ENCODE measurements at regions not wholly inside any gene's neighbourhood (a gene's known extent, or its start where the extent isn't known, plus 50 kb on each side); places are given as distances from the start of the nearest gene placed in this dataset.
"Not testable (repeated sequence)": the region's sequence is repeated elsewhere in the genome, so short reads cannot be mapped to it uniquely, and the experiment has no call there.

DNA sequence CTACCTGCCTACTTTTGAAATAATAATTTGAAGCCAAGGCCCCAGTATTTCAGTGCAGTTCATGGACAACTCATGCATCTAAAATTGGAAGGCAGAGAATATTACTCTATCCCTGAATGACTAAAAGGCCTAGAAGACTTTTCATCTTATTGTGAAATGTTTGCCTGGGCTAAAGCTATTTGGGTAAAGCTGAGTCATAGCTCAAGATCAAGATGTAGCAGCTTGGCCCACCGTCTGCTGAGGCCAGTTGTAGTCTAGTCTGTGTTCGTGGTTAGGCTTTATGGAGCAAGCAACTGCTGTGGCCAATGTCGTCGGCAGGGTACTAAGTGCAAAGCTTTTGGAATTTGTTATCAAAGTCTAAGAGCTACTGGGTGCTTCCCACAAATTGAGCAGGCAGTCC lies 929.1 kb downstream of the RAB28 start:
- no peak for DNase-seq

DNA sequence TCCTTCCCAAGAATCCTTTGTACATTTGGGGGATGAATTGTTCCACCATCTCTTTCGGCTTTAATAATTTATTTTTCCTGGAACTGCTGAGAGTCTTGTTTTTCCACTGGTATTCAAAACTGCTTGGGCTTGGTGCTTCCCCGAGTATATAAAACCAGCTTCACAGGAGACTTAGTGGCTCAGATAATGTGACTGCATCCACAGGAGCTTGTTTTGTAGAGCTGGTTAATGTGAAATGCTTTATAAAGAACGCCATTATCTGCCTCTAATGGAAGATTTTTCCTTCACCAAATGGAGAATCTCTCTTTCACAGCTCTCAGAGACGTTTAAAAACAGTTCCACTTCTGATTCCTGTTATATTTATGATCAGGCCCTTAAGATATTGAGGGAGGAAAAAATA lies 935.5 kb downstream of the RAB28 start:
- no peak for DNase-seq

DNA sequence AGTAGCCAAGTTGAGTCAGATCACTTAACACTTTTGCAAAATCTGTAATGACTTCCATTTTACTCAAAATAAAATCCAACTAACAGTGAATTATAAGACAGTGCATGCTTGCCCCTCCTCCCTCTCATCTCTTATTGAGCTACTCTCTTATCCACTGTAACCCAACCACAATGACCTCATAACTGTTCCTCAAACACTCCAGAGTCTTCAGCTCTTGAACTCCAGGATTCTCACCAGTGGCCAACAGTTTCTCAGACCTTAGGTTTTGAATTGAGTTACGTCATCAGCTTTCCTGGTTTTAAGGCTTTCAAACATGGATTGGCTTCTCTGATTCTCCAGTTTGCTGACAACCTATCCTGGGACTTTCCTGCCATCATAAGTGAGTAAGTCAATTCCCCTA lies 938.3 kb downstream of the RAB28 start:
- DNase-seq, result no peak

DNA sequence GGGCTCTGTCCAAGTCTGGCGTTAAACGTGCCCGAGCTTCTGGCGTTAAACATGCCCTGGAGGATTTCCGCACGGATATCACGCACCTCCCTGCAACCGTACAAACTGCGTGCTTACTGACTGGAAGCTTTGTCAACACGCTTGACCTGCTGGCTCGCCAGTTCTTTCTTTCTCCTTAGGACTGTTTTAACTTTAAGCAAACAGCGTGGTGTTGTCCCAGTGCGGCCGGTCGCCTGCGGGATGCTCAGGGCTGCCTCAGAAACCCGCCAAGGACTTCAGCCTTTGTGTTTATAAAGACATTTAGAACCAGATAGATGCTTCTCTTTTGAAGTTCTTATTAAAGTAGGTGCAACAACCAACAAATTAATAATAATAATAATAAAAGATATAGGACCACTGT lies 946.0 kb downstream of the RAB28 start:
- no peak for DNase-seq

DNA sequence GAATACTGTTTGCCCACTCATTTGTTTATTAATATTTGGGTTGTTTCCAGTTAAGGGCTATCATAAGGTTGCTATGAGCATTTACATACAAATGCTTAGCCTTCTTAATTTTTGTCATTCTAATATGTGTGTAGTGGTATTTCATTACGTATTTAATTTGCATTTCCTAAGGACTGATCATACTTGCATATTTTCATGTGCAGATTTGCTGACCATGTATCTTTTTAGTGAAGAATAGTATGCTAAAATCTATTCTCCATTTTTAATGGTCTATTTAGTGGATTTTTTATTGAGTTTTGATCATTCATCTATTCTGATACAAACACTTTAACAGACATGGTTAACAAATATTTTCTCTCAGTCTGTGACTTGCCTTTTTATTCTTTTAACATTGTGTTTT lies 949.5 kb downstream of the RAB28 start:
- DNase-seq, result no peak

DNA sequence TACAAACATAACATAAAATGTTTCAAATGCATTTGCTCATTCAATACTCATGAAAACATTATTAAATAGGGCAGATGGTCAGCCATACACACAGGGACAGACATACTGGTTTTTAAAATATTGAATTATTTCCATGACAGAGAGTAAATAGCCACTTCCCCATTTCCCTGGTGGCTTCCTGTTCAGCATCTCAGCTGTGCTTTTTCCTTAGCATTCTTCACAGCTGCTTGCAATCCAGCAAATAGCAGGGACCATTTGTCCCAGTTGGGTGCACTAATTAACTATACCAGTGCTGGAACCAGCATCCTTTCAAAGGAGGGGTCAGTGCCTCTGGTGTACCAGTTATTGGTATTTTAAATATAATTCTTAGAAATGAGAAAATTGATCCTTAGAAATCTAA lies 964.7 kb downstream of the RAB28 start:
- DNase-seq, result no peak

DNA sequence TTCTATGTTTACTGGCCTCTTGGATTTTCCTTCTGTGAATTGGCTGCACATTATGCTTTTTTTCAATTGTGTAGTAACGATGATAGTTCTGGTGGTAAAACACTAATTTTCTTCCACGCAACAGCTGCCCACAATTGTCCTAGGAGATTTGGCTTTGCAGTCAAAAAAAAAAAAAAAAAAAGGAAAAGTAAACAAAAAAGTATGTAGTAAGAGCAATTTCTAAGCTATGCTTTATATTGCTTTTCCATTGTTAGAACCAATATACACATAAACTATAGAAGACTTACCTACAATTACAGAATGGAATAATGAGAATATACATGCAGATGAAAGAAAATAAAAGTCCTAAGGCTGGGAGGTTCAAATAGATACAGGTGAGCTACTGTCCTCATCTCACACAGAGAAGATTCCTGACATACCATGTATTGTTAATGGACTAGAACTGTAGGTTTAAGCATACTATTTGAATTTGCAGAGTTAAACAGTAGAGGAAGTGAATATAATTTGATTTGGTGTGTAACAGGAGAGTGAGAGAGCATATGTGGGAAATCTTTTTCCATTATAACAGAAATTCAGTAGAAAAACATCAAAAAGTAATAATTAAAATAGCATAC lies 976.2 kb downstream of the RAB28 start:
- DNase-seq, result no peak

DNA sequence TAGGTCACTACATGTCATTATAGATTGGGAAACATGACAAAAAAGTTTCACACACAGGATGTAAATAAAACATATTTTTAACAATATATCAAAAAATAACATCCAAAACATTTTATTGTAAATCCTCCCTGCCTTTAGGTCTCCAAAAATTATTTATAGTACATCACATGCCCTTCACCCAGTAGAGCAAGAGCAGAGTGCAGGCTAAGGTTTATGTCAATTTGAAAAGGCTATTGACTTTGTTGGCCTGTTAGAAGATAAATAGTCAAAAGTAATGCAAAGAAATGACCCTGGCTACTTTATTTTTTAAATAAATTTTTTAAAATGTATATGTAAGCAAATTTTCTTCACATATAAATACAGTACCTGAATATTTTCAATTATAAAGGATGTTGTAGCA lies 983.7 kb downstream of the RAB28 start:
- DNase-seq, result no peak

DNA sequence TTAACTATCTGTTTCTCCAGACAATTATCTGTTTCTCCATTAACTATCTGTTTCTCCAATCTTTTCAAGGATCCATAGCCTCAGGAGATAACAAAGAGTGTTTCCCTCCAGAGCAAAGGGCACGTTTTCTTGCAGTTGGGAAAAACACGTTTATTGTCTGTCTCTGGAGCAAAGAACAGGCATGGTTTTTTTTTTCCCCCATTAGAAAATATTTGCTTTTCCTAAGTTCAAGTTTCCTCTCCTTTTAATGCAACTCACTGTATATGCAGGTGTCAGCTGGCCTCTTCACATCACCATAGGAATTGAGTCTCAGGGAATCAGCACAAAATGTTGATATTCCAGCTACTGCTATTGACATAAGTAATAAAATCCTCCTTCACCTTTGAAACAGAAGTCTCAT lies 984.4 kb downstream of the RAB28 start:
- no peak for DNase-seq

DNA sequence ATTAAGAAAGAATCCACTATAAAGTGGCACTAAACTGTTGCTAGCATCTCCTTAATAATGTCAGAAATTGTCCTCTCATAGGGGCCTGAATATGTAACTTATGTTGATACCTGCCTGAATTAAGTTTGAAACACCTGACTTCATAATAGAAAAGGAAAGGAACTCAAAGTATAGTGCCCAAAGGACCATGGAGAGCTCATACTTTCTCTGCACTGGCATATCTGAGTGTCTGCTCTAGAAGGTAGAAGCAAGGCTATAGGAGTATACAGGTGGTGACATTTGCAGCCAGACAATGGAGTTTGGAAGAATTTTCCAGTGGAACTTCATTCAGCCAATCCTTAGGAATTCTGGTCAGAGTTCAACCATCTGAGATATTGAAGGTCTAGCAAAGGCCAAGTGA lies 988.9 kb downstream of the RAB28 start:
- no peak for DNase-seq

DNA sequence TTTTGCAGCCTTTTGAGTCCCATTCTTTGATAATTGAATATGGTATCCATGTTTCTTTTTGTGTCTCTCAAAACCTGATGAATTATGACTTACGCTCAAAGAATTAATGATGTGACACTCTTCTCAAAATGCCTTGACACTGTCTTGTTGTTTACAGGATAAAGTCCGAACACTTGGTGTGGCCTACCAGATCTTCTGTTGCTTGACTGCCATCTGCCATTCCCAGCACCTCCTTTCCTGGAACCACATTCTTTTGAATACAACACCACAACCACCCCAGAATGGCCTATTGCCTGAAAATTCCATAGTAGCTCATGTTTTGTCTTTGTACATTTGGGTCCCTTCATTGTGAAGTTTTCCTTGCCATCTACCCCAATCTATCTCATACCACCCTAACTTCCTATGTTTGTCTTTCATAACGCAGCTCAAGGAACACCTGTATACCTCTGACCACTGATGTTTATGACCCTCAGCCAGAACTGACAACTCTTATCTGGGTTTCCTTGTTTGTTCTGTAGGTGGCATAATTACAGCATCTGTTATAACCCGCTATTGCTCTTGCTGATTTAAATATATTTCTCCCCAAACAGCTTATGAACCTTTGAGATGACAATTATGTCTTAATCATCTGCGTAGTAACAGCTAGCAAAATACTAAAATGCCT lies 991.3 kb downstream of the RAB28 start:
- DNase-seq, result no peak

DNA sequence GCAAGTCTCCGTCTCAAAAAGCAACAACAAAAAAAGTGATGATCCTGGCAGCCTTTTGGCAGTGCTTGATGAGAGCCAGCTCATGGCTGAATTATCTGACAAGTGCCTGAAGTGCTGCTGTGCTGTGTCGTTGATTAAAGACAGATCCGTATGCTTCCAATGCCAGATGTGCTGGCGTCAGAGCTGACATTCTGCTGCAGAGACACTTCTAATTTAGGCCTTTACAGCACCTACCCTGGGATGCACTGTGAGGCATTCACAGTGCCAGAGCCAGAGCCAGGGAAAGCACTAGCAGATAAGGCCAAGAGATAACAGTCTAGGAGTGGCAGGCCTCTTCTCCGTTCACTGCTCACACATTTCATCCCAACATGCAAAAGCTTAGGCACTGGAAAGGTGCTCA lies 995.5 kb downstream of the RAB28 start:
- no peak for DNase-seq

DNA sequence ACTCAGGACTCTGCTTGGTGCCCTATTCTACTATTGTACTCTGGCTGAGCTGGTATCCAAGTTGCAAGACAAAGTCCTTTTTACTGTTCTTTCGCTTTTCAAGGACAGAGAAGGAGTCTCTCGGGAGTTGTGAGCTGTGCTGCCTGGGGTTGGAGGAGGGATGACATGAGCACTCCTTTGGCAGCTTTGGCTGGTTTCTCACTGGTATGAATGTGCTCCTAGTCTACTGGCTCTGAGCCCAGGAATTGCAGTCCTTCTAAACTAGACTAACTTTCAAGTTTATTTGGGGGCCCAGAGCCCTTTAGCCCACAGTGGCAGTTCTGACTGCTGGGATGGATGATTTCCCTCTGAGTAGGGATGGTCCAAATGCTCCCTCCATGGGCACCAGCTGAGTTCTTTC lies 997.1 kb downstream of the RAB28 start:
- no peak for DNase-seq

DNA sequence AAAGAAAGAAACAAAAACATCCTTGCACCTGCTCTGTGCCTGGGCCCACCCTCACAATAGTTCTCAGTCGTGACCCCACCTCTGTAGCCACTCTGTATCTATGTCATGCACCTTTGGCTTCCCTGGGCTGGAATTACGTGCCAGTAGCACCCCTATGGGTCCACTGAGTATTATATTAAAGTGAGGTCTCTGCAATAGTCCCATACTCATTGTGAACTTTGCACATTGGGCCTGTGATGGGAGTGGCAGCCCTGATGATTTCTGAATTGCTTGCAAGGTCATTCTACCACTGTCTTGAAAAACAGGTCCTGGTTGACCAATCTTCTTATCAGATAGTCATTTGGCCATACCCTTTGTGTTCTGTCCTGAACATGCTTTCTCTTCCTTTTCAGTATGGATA lies 1012.1 kb downstream of the RAB28 start:
- DNase-seq, result no peak

DNA sequence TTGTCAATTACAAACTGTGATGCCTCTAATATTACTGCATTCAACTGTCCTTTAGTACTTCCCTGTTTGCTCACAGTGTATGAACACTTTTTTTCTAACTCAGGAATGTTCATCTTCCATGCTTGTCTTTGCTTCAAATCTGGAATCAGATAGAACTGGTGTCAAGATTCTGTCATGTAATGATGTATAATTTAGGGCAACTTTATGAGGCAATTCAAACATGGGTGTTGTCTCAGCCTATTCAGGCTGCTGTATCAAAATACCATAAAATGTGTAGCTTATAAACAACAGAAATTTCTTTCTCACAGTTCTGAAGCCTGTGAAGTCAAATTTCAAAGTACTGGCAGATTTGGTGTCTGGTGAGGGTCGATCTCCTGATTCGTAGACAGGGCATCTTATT lies 1012.9 kb downstream of the RAB28 start:
- no peak for DNase-seq

DNA sequence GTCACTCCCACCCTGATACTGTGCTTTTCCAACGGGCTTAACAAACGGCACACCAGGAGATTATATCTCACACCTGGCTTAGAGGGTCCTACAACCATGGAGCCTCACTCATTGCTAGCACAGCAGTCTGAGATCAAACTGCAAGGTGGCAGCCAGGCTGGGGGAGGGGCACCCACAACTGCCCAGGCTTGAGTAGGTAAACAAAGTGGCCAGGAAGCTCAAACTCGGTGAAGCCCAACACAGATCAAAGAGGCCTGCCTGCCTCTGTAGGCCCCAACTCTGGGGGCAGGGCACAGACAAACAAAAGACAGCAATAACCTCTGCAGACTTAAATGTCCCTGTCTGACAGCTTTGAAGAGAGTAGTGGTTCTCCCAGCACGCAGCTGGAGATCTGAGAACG lies 1022.6 kb downstream of the RAB28 start:
- DNase-seq, result not testable (repeated sequence)

DNA sequence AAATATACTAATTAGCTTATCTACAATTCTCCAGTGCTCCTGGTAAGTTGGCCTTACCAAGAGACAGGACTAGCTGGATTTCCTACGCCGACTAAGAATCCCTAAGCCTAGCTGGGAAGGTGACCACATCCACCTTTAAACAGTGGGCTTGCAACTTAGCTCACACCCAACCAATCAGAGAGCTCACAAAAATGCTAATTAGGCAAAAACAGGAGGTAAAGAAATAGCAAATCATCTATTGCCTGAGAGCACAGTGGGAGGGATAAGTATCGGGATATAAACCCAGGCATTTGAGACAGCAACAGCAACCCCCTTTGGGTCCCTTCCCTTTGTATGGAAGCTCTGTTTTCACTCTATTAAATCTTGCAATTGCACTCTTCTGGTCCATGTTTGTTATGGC lies 1025.0 kb downstream of the RAB28 start:
- DNase-seq, result no peak

DNA sequence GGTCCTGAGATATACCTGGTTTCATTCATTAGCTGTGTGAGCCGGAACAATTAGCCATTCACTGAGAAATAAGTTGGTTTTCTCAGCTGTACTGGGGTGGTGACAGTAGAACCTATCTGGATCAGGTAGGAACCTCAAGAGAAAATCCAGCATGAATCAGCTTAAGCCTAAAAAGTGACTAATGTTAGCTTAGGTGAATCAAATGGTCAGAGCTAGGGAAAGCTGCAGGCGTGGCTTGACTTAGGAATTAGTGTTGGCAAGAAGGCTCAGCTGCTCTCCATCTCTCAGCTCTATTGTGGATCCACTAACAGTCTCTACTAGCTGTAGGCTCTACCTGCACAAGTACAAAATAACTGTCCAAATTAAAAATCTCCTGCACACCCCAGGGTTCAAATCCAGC lies 1025.5 kb downstream of the RAB28 start:
- no peak for DNase-seq

DNA sequence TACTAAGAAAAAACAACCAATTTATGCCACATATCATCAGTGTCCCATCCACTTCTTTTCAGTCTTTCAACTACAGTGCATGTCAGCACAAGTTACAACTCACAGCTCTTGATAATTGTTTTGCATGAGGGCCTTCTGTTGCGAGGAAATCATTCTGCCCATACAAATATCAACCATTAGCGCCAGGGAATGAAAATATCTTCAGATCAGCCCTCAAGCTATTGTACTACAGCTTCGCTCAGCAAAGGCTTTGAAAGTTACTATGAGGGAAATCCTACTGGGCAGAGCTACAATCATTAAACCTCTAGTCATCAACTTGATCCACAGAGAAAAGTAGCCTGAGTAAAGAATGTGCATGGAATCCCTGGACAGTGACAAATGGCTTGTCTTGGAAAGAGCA lies 1023.6 kb upstream of the HS3ST1 start:
- no peak for DNase-seq

DNA sequence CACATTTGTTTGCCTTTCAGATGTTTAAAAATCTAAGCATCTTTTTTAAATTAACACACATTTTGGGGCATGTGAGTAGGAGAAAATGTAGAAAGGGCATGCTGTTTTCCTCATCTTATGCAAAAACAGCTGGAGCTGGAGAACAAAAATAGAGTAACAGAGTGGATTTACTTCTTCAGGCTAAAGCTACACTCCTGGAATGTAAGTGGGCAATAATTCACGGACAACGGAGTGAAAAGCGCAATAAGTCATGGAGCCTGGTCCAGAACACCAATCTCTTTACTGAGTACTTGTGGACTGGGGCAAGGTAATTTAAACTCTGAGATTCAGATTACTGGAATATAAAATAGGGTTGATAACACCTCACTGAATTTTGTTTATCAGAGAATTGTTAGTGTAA lies 1018.8 kb upstream of the HS3ST1 start:
- DNase-seq, result no peak

DNA sequence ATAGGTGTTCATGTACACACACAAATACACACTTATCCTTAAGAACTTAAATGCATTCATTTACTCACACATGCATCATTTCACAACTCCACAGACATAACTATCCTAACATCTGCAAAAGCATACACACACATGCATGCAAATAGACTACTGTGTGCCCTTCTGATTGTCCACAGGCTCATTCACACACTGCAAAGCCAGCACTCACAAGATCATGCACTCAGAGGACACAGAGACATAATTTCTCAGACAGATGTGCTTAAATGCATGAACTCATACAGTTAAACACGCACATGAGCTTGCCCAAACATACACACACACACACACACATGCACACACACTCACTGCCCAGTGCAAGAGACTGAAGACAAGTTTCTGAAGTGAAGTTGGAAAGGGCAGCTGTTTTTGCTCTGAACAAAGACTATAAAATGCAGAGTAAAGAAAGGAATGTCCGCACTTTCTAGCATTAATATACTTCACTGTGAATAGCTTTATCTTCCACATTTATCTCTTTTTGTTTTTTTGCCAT lies 1018.0 kb upstream of the HS3ST1 start:
- DNase-seq, result no peak

DNA sequence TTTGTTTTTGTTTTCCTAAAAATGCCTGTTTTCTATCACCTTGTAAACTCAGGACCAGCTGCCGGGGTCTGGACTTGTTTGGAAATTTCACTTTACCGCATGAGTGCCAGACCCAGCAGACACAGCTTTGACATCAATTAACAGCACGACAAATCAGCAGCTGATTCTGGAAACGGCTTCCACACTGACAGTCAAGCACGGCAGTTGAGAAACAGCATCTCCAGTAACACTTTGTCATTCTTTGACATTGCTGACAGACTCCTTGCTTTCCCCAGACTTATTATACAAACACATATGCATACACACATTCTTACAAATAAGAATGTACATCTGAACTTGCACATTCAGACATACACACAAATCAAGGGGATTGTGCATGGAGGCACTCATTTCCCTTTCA lies 1017.6 kb upstream of the HS3ST1 start:
- no peak for DNase-seq

DNA sequence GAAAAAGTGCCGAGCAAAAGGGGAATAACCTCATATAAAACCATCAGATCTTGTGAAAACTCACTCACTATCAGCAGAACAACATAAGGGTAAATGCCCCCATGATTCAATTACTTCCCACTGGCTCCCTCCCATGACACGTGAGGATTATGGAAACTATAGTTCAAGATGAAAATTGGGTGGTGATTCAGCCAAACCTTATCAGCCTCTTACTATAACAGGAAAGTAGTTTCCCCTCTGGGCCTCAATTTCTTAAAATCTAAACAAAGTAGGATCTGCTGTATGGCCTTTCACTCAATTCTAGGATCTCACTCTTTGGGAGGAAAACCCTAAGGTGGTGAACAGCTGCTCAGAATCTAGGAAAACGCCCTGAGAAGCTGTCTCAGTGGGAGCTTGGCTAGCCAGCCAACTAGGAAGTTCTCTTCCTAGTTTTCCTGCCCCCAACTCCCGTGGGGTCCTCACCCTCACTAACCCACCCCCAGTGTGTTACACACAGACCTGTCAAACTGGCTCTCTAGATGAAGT lies 1017.1 kb upstream of the HS3ST1 start:
- no peak for DNase-seq

DNA sequence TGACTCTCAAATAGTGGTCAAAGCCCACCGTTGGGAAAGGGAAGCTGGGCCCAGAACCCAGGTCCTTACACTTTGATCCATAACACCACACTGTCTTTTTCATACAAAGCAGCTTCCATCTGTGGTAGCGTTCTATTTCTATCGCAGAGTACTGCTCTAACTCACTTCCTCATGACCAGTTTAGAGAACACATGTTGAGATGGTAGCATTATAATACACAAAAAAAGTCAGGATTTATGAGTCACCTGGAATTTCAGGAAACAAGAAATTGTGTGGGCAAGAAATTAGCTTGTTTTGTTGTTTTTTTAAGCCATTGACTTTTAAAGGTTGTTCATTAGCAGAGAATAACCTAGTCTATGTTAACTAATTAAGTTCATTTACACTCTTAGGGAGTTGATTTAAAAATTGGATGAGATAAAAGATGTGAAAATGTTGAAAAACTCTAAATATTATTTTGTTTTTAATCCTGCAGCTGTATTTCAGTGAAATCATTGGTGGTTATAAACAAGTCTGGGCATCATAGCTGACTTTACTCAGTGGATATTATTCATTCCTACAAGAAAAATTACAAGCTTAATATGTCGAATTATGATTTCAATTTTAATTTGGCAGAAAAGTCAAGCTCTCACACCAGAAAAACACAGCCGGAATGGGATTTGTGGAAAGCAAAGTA lies 1011.1 kb upstream of the HS3ST1 start:
- DNase-seq, result no peak

Measured in 8988T (cell line).